ENCODE measurements at regions not wholly inside any gene's neighbourhood (a gene's known extent, or its start where the extent isn't known, plus 50 kb on each side); places are given as distances from the start of the nearest gene placed in this dataset.

DNA sequence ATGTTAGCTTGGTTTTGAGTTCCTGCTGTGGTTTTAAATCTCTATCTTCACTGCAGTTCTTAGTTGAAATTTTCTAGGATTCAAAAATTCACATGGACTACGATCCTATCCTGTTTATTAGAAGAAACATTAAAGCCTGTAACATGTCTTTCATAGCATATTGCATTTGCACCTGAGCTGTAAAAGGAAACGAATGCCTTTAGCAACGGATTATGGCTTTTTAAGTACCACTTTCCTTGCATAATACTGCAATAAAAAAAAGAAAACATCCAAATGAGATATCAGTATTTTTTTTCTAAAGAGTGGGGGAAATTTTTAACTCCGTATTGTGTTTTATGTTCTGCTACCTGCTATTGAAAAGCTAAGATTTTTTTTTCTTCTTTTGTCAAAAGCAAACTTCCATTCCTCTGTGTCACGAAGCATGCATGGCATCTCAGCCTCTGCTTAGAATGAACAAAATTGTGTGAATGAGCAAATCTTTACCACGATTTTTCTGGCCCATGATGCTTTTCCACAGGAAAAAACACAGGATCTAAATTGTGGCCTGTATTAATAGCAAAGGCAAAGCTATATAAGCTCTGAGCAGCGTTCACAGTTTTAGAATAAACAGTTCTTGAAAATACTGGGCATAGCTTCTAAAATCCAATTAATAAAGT, 110.0 kb upstream of the CDIN1 start:
- DNase-seq (ENCODE audit: low spot score): no peak

DNA sequence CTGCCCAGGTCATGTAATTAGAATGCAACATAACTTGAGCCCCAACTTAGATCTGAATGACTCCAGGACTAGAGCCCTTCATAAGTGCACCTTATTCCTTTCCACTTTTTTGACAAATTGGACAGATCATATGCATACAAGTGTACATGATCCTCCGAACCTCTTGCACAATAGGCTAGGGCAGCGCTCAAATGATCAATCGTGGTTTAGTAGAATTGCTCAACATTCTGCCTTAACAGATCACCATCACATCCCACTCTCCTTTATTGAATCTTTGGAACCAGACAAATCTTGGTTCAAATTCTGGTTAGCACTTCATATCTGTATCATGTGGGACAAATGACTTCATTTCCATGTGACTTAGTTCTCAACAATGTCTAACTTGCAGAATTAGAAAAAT, 106.8 kb upstream of the CDIN1 start:
- no peak for DNase-seq (ENCODE audit: low spot score)

DNA sequence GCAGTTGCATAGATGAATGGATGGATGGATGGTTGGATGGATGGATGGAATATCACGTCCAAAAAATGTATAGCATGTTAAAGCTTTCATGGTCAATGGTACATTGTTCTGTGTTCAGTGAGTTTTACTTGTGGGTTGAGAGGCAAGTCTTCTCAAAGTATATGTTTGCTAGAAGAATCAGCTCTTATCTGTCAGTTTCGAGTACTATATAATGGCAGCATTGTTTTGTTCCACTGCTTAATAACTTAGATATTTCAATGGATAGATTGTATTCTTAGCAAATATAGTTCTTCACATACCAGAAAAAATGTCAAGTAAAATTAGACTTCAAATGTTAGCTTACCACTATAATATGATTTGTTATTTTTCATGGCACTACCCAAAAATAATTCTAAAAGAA, 100.9 kb upstream of the CDIN1 start:
- DNase-seq (ENCODE audit: low spot score): no peak

DNA sequence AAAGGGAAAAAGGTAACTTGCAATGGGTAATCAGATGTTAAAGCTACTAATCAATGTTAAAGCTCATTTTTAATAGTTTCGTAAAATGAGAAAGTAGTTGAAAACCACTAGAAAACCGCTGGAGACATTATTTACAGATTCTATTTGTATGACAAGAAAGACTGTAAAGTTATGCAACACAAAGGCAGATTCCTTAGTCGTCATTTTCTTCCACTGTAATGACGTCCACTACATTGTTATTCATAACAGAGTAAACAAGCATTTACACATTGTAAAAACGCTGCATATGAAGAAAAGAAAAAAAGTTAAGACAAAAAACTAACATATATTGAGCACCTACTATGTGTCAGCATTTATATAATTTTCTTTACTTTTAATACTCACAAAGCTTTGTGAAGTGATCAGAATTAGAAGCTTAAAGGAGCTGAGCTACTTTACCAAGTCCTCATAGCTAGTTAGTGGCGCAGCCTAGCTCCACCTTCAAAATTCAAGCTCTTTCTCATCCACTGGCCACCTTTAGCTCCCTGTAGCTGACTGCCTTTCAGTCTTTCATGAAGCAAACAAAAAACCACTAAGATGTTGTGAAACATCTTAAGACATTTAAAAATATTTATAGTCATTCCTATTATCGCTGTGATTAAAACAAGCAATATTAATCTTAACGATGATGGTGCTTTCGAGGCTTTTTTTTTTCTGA, 100.1 kb upstream of the CDIN1 start:
- no peak for DNase-seq (ENCODE audit: low spot score)

DNA sequence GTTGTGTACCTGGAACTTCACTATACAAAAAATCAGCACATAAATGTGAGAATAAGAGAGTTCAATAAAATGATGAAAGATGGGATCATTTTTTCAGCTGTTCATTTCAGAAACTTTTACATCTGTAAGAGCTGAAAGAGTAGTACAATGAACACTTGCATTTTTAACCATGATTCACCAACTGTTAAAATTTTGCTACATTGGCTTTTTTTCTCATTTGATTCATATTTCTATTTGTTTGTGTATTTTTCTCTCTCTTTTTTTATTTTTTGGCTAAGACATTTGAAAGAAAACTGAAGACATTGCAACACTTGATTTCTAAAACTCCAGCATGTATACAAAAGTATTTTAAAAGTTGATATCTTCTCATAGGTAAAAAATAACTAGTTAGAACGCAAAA, 98.3 kb upstream of the CDIN1 start:
- DNase-seq (ENCODE audit: low spot score): no peak

DNA sequence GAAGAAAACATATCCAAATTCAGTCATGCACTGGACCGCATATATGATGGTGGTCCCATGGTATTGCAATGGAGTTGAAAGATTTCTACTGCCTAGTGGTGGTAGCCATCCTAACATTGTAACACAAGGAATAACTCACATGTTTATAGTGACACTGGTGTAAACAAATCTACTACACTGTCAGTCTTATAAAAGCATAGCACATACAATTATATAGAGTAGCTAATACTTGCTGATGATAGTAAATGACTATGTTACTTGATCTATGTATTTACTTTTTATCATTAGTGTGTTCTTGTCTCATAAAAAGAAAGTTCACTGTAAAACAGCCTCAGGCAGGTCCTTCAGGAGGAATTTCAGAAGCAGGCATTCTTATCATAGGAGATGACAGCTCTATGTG, 96.0 kb upstream of the CDIN1 start:
- no peak for DNase-seq (ENCODE audit: low spot score)

DNA sequence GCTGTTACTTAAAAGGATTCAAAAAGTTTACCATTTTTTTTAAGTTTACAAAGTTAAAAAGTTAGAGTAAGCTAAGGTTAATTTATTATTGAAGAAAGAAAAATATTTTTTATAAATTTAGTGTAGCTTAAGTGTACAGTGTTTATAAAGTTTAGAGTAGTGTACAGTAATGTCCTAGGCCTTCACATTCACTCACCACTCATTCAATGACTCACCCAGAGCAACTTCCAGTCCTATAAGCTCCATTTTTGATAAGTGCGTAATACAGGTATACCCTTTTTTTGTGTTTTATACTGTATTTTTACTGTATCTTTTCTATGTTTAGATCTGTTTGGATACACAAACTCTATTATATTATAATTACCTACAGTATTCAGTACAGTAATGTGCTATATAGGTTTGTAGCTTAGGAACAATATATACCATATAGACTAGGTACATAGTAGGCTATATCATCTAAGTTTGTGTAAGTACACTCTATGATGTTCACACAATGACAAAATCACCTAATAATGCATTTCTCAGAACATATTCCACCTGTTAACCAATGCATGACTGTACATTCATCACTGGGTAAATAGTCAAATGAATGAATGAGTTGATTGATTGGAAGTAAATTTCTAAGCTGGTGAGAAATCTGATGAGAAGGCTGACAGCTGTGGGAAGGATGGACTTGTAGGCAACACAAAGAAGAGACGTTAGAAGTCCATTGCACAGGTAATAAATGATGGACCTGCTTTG, 95.2 kb upstream of the CDIN1 start:
- DNase-seq (ENCODE audit: low spot score): no peak

DNA sequence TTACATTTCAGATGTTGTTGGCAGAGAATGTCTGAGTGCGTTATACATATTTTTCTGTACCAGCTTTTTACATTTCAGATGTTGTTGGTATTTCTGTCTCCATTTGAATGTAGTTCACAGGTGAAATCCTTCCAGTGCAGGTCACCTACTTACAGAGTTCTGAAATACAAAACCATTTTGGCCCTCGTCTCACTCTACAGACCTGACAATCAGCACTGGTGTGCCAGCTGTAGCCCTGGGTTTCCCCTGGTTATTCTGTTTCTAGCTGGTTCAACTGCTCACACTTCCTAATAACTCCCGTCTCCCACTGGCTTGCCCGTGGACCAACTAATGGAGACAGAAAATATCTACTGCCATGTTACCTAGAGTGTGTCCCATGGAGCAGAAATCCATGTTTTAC, 87.5 kb upstream of the CDIN1 start:
- DNase-seq (ENCODE audit: low spot score): no peak

DNA sequence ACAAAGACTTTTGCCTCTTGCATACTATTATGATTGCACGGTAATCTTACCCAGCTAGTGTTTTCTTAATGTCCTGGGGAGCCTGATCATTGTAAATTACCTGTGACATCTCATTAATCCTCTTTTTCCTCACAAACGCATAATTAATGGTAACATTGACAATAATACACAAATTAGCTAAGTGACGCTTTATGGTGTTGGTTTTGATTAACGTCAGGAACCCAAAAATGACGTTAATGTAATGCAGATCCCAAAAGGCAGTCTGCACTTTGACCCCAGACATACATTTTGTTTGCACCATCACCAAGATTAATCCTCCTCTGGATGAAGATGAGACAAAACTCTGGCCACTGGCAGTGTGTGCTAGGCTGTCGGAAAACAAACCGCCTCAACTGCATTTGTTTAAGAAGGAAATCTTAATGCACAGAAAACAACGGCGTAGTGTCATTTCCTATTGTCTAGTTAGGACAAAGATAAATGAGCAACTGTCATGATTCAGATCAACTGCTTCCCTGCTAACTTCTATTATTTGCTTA, 83.9 kb upstream of the CDIN1 start:
- no peak for DNase-seq (ENCODE audit: low spot score)

DNA sequence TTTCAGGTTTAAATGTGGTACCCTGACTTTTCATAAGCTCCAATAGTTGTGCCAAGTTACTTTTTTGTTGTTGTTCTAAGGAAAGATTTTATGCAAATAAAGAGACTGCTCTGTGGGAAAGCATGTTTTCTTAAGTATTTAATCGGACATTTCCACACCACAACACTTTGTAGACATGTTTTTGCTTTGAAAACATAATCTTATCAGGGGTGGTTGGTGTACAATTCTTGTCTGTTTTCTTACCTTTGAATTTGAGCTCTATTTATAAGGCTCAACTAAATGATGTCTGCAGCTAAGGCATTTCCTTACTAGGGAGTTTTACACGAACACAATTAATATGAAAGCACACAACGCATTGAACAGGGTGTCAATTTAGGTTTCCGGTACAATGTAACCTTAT, 81.5 kb upstream of the CDIN1 start:
- DNase-seq (ENCODE audit: low spot score): no peak

DNA sequence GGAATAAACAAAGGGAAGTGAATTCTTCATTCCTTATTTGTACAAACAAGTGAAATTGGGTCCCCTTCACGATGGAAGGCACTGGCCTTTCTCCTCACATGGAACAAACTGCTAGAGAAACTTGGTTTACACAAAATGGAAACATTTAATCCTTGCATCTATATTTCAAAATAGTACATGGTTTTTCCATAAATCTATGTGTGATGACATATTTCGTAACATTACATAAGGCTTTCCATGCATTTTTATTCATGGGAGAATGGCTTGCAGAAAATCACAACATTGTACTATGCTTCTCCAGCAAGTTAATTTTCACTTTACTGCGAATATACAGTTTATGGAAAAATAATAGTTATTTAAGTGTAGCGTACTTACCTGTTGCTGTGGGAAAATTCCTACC, 81.0 kb upstream of the CDIN1 start:
- DNase-seq (ENCODE audit: low spot score): no peak

DNA sequence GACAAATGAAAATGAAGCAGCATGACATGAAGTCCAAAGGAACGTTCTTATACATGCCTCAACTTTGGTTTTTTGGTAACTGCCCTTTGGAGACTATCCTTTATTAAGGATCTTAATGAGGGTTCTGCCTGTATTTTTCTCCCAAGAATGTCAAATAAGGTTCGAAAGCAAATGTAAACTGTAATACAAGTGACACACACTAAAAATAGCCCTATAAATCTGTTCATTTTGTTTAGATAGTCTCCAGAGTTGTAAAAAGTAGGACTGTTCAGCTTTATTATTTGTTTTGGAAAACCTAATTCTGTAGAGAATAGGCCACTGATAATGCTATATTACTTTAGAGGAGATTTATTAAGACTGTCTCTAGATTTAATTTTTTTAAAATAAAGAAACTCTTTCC, 80.5 kb upstream of the CDIN1 start:
- DNase-seq (ENCODE audit: low spot score): no peak

DNA sequence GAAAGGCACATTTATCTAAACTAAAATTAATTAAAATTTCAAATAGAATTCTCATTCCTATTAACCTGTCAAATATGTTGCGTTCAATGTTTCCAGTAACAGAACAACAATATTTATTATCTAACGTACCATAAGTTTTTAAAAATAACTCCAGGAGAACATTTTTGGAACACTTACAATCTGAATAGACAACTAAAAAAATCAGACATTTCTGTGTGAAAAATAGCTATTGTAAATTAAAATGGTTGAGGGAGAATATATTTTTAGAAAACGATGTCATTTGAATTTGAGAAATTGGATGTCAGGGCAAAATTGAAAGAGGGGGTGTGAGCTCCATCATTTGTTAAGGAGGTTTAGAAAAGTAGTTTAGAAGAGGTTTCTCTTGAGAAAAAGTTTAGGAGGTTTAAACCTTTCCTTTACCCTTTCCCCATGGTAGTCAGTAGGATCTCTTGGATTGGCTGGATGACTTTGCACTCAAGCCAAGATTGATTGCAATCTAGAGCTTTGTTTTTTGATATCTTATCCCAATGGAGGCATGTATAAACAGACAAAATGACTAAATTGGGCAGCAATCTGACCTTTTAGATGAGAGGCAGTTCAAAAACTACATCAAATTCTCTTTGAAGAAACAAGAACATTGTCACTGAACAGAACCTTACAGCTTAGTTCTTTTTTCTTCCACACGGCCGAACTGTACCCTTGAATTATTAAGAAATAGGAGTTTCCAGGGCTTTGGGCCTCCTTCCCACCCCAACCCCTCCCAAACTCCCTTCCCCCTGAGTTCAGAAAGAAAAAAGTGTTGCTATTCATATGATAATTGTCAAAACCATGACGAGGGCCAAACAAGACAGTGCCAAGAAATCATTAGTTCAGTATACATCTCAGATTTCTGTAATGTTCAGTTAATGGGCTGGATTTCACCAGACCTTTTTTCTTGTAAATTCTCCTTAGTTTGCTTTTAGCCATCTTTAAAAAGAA, 79.7 kb upstream of the CDIN1 start:
- no peak for DNase-seq (ENCODE audit: low spot score)

DNA sequence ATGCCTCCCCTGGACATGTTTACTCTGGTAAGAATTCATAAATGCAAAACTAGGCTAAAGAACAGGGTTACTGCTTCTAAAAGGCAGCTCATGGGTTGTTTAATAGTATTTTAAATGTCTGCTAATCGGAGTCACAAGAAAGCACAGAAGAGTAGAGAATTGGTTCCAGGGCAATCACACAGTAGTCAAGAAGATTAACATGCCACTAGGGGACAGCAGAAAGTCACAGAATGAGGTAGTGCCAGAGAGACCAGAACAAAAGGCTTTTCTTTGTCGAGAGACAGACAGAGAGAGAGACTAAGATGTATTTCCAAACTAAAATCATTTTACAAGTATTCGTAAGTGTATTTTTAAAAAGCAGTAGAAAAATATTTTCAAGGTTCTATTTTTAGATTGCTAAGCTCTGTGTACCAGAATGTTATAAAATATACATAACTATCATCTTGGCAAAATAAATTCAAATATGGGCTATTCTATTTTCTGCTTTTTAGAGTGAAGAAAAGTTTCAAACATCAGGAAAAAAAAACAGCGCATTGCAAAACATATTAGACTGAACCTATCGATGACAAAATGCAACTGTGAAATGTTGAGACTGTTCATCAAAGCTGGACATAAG, 78.3 kb upstream of the CDIN1 start:
- no peak for DNase-seq (ENCODE audit: low spot score)

DNA sequence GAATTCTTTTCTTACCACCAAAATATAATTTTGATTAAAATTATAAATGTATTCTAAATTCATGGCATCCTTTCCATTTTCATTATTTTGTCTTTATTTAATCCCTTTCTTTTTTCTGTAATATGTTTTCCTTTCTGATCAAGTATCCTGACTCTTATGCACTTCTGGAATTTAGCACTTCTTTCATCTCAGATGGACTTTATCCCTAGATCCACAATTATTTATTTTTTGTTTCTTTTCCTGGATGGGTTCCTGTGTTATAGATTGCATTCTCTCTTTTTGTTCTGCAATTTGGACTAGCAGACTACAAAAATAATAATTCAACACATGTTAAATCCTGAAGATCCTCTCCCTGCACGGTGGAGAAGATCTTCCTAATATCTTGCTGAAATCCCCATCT, 76.9 kb upstream of the CDIN1 start:
- no peak for DNase-seq (ENCODE audit: low spot score)

DNA sequence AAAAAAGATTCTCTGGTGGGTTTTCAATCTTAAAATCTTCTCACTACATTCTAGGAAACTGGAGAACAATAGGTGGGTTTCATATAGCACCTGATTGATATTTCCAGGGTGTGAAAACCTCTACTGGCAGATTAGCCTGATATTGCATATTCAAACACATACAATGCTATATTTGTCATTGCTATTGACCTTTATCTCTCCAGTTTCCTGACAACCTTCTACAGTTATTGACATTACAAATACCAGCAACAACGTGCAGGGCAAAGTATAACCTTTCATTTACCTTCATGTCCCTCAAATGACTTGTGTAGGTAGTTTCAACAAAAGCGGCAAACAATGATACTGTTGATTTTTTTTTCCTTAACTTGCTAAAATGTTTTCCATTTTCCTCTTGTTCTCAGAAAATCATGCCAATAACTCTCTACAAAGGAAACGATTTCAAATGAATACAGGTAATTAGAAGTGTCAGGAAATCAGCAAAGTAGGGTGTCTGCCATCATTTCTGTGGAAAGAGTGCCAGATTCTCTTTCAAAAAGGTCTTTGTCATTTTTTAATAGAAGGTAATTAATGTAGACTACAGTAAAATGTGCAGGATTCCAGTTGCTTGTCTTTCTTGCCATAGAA, 72.6 kb upstream of the CDIN1 start:
- no peak for DNase-seq (ENCODE audit: low spot score)

DNA sequence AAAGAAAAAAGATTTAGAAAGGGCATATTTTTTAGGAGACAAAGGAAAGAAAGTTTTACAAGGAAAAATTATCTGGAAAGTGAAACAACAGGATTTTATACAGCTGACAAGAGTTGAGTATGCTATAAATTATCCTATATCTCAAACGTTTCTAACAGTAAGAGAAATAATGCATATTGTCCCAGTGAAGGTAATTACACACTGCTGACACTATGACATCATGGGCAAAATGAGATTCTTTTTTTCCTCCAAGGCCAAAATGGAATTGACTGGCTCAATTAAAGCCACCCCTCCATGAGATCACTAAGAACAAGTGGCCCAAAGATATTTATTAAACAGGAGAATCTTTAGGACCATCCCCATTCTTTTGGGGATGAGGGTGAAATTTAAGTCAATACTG, 72.0 kb upstream of the CDIN1 start:
- DNase-seq (ENCODE audit: low spot score): no peak

DNA sequence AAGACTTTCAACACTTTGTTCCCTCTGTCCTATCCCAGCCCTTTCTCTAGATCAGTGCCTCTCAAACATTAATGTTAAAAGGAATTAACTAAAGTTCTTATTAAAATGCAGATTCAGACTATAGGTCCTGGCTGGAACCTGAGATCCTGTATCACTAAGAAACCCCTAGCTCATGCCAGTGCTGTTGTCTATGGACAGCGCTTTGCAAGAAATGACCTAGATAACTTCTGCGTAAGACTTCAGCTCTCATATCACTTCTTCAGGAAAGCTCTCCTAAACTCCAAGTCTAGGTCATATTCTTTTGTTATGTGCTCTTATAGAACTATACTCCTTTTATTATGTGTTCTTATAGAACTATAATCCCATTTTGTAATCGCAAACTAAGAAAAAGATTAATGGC, 67.8 kb upstream of the CDIN1 start:
- no peak for DNase-seq (ENCODE audit: low spot score)

DNA sequence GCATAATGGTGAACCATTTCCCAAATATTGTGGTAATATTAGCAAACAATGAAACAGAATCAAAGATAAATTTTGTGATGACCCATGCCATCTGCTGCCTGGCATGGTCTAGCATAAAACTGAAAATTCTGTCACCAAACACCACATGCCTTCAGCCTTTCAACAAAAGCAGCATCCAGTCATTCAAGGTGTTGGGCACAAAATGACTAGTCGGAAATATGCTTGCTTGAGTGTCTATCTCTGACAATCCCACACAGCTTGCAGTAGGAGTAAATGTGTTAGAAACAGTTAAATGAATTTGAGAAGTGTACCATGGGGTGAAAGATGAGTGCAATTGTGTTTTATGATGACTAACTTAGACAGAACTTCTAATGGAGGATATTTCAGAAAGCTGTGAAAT, 61.7 kb upstream of the CDIN1 start:
- DNase-seq (ENCODE audit: low spot score): no peak

DNA sequence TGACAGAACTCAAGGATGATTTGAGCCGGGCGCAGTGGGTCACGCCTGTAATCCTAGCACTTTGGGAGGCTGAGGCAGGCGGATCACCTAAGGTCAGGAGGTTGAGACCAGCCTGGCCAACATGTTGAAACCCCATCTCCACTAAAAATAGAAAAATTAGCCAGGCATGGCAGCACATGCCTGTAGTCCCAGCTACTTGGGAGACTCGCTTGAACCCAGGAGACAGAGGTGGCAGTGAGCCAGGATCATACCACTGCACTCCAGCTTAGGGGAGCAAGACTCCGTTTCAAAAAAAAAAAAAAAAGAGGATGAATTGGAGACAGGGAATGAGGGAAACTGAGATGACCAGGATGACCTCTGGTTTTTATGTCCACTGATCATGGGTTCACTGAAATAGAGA, 60.4 kb upstream of the CDIN1 start:
- DNase-seq (ENCODE audit: low spot score): no peak

DNA sequence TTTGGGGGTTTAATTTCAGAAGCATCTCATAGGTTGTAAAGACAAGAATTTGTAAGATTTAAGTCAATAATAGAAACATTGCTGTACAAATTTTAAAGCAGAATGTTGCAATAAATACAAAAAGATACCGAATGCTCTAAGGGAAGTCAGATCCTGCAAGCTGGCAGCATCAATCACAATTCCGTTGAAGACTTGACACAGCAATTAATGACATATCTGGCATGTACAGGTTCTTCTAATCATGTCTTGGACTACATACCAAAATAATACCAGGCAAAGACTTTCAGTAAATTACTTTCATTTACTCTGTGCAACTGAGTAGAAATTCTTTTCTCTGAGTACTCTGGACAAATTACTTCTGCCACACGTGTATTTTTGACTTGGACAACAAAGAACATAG, 54.0 kb upstream of the CDIN1 start:
- no peak for DNase-seq (ENCODE audit: low spot score)
